Heart left ventricle (tissue), 16 donors: ENCODE measurements at regions not wholly inside any gene's neighbourhood (a gene's known extent, or its start where the extent isn't known, plus 50 kb on each side); places are given as distances from the start of the nearest gene placed in this dataset.

ENCODE experiments used
- ATAC-seq, 4 donors: fragments of 200-7000 bp; cut with Tn5 transposase; one replicate each; pipeline ENCODE4 v1.9.1; 2020 to 2022; ENCODE audit warnings: moderate library complexity in 4 of 4, mild to moderate bottlenecking in 3 of 4, moderate number of reproducible peaks in 1 of 4
- DNase-seq, 5 donors: peaks; one replicate each; pipeline ENCODE4 v3.0.0-alpha.2; 2020
- H3K27ac ChIP-seq, 12 donors: fragments of 200-600 bp; sonication (generic) in 4 of 12; one replicate each; pipeline versions ENCODE4 v1.5.0 to v1.8.0; 2016 to 2022; ENCODE audit warnings: mild to moderate bottlenecking in 2 of 12
- H3K27me3 ChIP-seq, 9 donors: fragments of 200-600 bp; sonication (generic) in 2 of 9; one replicate each; pipeline versions ENCODE4 v1.5.1 to v1.8.0; 2016 to 2022; ENCODE audit warnings: mild to moderate bottlenecking in 3 of 9
- H3K36me3 ChIP-seq, 9 donors: fragments of 200-600 bp; sonication (generic) in 2 of 9; one replicate each; pipeline versions ENCODE4 v1.5.0 to v1.8.0; 2018 to 2022; ENCODE audit warnings: mild to moderate bottlenecking in 2 of 9
- H3K4me1 ChIP-seq, 12 donors: fragments of 200-600 bp; sonication (generic) in 4 of 12; one replicate each; pipeline versions ENCODE4 v1.5.0 to v1.8.0; 2016 to 2022; ENCODE audit warnings: mild to moderate bottlenecking in 3 of 12
- H3K4me3 ChIP-seq, 12 donors: fragments of 200-600 bp; sonication (generic) in 4 of 12; one replicate each; pipeline versions ENCODE4 v1.5.0 to v1.8.0; 2017 to 2022; ENCODE audit warnings: mild to moderate bottlenecking in 9 of 12, moderate library complexity in 4 of 12
- H3K9me3 ChIP-seq, 12 donors: fragments of 200-600 bp; sonication (generic) in 4 of 12; one replicate each; pipeline versions ENCODE4 v1.5.0 to v1.8.0; 2016 to 2022; ENCODE audit warnings: mild to moderate bottlenecking in 1 of 12
- POLR2A ChIP-seq, 2 donors: fragments of 450-650 bp; IDR thresholded peaks; one replicate each; pipeline ENCODE4 v1.6.1; 2017; ENCODE audit warnings: antibody characterized with exemption in 2 of 2, mild to moderate bottlenecking in 2 of 2, moderate library complexity in 2 of 2
- WGBS, 4 donors: extraction: QIAGEN DNeasy Blood & Tissue Kit in 2 of 4; methylation state at CpG; one replicate each; pipeline versions ENCODE4 v1.1.5 to v1.1.7; 2013 to 2018; 5-methylcytosine and 5-hydroxymethylcytosine counted together
- intact Hi-C, 10 donors: fragments of 100-400 bp; cut with DNase I; formaldehyde crosslinking; loops; one replicate each; pipeline versions ENCODE4 v1.11.1 to v1.14.2; 2022
- TF ChIP-seq, protein P1 (sequence below), 12 donors: fragments of 200-600 bp; sonication (generic) in 4 of 12; IDR thresholded peaks; one replicate each; pipeline versions ENCODE4 v1.5.0 to v1.8.0; 2018 to 2022; ENCODE audit warnings: antibody characterized with exemption in 12 of 12, mild to moderate bottlenecking in 5 of 12
- donor health status: ischemic (EF 13 %, LVEDD 7.1; RV severe dilation, severe dysfunction).
- donor health status: healthy with polysubstance abuse.
- donor health status: DM: no; HTN: yes; CAD: no.
- donor health status: DM: no; HTN: no; CAD: no.
- donor health status: ischemic (EF 25% LVEDD 6.9; RV normal size, moderate dysfunction).
- donor health status: ischemic (EF 25% LVEDD 5.7; RV mildly dilated, moderate dysfunction).
- donor health status: healthy.
- donor health status: DM: yes; HTN: yes; CAD: no.
- donor health status: ischemic (EF 35%, LVEDD 5.7; RV mildly dilated, moderate dysfunction).
- donor health status: nonischemic (EF 11% LVEDD 7.7; RV severe dilation, severe dysfunction).
- donor health status: DM: yes; HTN: yes; CAD: no.
- donor health status: PGD.
- donor health status: ischemic (EF 29% LVEDD 5.4; RV normal size, mild dysfunction).
- donor health status: nonischemic (EF 23%, LVEDD 6.1; RV moderate dilation, normal function).

GRCh38 chr1:58991305-58991704, 207.5 kb upstream of the JUN start:
- WGBS, 4 donors: 64 to 75% (median 65%) methylated on average over 1 of the region's 1 CpG
- TF ChIP-seq POLR2A (IDR thresholded peaks at IDR 0.05): no peak
- TF ChIP-seq, protein P1, sequence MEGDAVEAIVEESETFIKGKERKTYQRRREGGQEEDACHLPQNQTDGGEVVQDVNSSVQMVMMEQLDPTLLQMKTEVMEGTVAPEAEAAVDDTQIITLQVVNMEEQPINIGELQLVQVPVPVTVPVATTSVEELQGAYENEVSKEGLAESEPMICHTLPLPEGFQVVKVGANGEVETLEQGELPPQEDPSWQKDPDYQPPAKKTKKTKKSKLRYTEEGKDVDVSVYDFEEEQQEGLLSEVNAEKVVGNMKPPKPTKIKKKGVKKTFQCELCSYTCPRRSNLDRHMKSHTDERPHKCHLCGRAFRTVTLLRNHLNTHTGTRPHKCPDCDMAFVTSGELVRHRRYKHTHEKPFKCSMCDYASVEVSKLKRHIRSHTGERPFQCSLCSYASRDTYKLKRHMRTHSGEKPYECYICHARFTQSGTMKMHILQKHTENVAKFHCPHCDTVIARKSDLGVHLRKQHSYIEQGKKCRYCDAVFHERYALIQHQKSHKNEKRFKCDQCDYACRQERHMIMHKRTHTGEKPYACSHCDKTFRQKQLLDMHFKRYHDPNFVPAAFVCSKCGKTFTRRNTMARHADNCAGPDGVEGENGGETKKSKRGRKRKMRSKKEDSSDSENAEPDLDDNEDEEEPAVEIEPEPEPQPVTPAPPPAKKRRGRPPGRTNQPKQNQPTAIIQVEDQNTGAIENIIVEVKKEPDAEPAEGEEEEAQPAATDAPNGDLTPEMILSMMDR (IDR thresholded peaks at IDR 0.05): no peak
- Histone ChIP-seq H3K36me3 (no peaks in the 10 kb centered on the region), H3K4me3 (no peak overlapping the region), H3K4me1 (peaks cover 0 to 22% (median 4%) of the 10 kb centered on the region in 12 donors), H3K27me3 (no peaks in the 10 kb centered on the region), H3K9me3 (no peaks in the 10 kb centered on the region), H3K27ac (no peak overlapping the region)
- intact Hi-C loops: no loop called here
- no peak for DNase-seq
- no peak for ATAC-seq

- 95 to 99% (median 97%) methylated on average over 2 of the region's 2 CpGs for WGBS, 4 donors
- H3K4me3 ChIP-seq: no peak overlapping the region
- TF ChIP-seq POLR2A (IDR thresholded peaks at IDR 0.05): no peak
- TF ChIP-seq, protein P1 (IDR thresholded peaks at IDR 0.05): no peak
- DNase-seq (no peak), ATAC-seq (no peak)
- no peaks in the 10 kb centered on the region for H3K36me3 ChIP-seq
- no peaks in the 10 kb centered on the region for H3K9me3 ChIP-seq
- H3K27me3 ChIP-seq: no peaks in the 10 kb centered on the region
- H3K4me1 ChIP-seq: peaks cover 0 to 21% (median 4%) of the 10 kb centered on the region in 12 donors
- intact Hi-C loops: no loop called here
- H3K27ac ChIP-seq: no peak overlapping the region
Measured at GRCh38 chr1:58992643-58993042, 208.8 kb upstream of the JUN start.

DNA sequence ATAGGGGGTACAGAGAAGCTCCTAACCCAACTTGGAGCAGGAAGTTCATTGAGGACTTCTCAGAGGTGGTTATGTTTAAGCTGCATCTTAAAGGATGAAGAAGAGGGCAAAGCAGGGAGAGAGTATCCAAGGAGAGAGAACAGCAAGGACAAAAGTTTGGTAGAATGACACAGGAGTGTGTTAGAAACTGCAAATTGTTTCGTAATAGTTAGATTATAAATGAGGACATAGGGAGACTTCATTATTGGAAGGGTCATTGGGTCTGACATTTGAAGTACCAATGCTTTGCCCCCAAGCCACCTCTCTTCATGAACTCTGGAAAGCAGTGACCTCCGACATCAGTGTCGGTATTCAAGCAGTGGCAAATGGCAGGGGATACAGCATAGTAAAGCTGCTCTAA, 209.6 kb upstream of the JUN start:
- peaks cover 0 to 13% (median 0%) of the 10 kb centered on the region in 12 donors for H3K4me1 ChIP-seq
- H3K4me3 ChIP-seq: no peak overlapping the region
- 94 to 95% (median 95%) methylated on average over 3 of the region's 3 CpGs for WGBS, 4 donors
- no peak overlapping the region for H3K27ac ChIP-seq
- intact Hi-C loops: no loop called here
- no peaks in the 10 kb centered on the region for H3K27me3 ChIP-seq
- H3K9me3 ChIP-seq: no peaks in the 10 kb centered on the region
- no peaks in the 10 kb centered on the region for H3K36me3 ChIP-seq
- TF ChIP-seq POLR2A (IDR thresholded peaks at IDR 0.05): no peak
- TF ChIP-seq, protein P1 (IDR thresholded peaks at IDR 0.05): no peak
- ATAC-seq: no peak
- DNase-seq: no peak

DNA sequence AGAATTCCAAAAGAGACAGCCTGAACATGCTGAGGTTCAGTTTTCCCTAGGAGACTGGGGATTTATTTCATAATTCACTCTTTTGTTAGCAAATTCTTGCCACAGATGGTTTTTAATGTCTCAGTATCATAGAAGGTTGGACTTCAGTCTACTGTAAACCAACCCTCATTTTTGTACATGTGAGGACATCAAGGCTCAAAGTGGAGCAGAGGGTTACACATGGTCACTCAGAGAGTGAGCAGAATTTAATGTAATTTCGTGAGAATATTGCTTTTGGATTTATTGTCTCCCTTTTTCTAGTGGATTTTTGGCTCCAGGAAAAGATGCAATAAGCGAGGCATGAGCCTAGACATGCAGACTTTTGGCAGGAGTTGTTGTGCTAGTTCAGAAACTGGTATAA, 210.8 kb upstream of the JUN start:
- H3K27ac ChIP-seq: no peak overlapping the region
- no peaks in the 10 kb centered on the region for H3K27me3 ChIP-seq
- DNase-seq: no peak
- no peak overlapping the region for H3K4me3 ChIP-seq
- no peaks in the 10 kb centered on the region for H3K9me3 ChIP-seq
- TF ChIP-seq, protein P1 (IDR thresholded peaks at IDR 0.05): no peak
- TF ChIP-seq POLR2A (IDR thresholded peaks at IDR 0.05): no peak
- ATAC-seq: no peak
- intact Hi-C loops: no loop called here
- WGBS, 4 donors: 67 to 89% (median 86%) methylated on average over 2 of the region's 2 CpGs
- H3K36me3 ChIP-seq: no peaks in the 10 kb centered on the region
- peaks cover 0 to 10% (median 0%) of the 10 kb centered on the region in 12 donors for H3K4me1 ChIP-seq
